NOMO-1 treated with DMSO at 0.1 percent for 48 hours (cell line): ENCODE measurements at regions not wholly inside any gene's neighbourhood (a gene's known extent, or its start where the extent isn't known, plus 50 kb on each side); places are given as distances from the start of the nearest gene placed in this dataset.

Experiments
- DNase-seq: peaks from one replicate; lab custom pipeline; 2025; ENCODE audit not compliant: unreplicated experiment; lab: John Stamatoyannopoulos, UW

GRCh38 chr16:13393816-13394215 is 492.4 kb downstream of the SHISA9 start:
- no peak for DNase-seq

GRCh38 chr16:13394488-13394887 is 493.1 kb downstream of the SHISA9 start:
- no peak for DNase-seq

- DNase-seq, result no peak
Observed at GRCh38 chr16:13397126-13397525, 495.7 kb downstream of the SHISA9 start.

- no peak for DNase-seq
Observed at GRCh38 chr16:13401641-13402040, 500.2 kb downstream of the SHISA9 start.

GRCh38 chr16:13402601-13403000 is 501.2 kb downstream of the SHISA9 start:
- DNase-seq, result no peak

GRCh38 chr16:13403326-13403725 is 501.9 kb downstream of the SHISA9 start:
- no peak for DNase-seq

- no peak for DNase-seq
Observed at GRCh38 chr16:13414154-13414553, 505.8 kb upstream of the ERCC4 start.

- no peak for DNase-seq
Observed at GRCh38 chr16:13419589-13419988, 500.4 kb upstream of the ERCC4 start.

GRCh38 chr16:13421726-13422125 is 498.2 kb upstream of the ERCC4 start:
- DNase-seq, result no peak

- DNase-seq, result no peak
Observed at GRCh38 chr16:13425836-13426235, 494.1 kb upstream of the ERCC4 start.

- DNase-seq, result no peak
Observed at GRCh38 chr16:13426269-13426668, 493.7 kb upstream of the ERCC4 start.

GRCh38 chr16:13426736-13427135 is 493.2 kb upstream of the ERCC4 start:
- no peak for DNase-seq

GRCh38 chr16:13427943-13428342 is 492.0 kb upstream of the ERCC4 start:
- no peak for DNase-seq

GRCh38 chr16:13429416-13429815 is 490.5 kb upstream of the ERCC4 start:
- DNase-seq, result no peak

- no peak for DNase-seq
Observed at GRCh38 chr16:13435415-13435814, 484.5 kb upstream of the ERCC4 start.

GRCh38 chr16:13435873-13436474 is 484.0 kb upstream of the ERCC4 start:
- DNase-seq, result no peak

GRCh38 chr16:13436641-13437412 is 483.1 kb upstream of the ERCC4 start:
- DNase-seq, result no peak

- no peak for DNase-seq
Observed at GRCh38 chr16:13437413-13437795, 482.6 kb upstream of the ERCC4 start.

- DNase-seq, result no peak
Observed at GRCh38 chr16:13438064-13438463, 481.9 kb upstream of the ERCC4 start.

- DNase-seq, result no peak
Observed at GRCh38 chr16:13439766-13440165, 480.2 kb upstream of the ERCC4 start.

- DNase-seq, result no peak
Observed at GRCh38 chr16:13441675-13442074, 478.3 kb upstream of the ERCC4 start.

- DNase-seq, result no peak
Observed at GRCh38 chr16:13448346-13448745, 471.6 kb upstream of the ERCC4 start.

GRCh38 chr16:13453325-13453724 is 466.6 kb upstream of the ERCC4 start:
- no peak for DNase-seq
